ENCODE measurements at regions not wholly inside any gene's neighbourhood (a gene's known extent, or its start where the extent isn't known, plus 50 kb on each side); places are given as distances from the start of the nearest gene placed in this dataset.

GRCh38 chr9:68608763-68609162, 68.1 kb upstream of the TMEM252 start:
- TF ChIP-seq CTCF (IDR thresholded peaks at IDR 0.05) (no peak), POLR2A (IDR thresholded peaks at IDR 0.05) (no peak), POLR2AphosphoS5 (IDR thresholded peaks at IDR 0.05) (no peak)
